ENCODE measurements at regions not wholly inside any gene's neighbourhood (a gene's known extent, or its start where the extent isn't known, plus 50 kb on each side); places are given as distances from the start of the nearest gene placed in this dataset.

DNA sequence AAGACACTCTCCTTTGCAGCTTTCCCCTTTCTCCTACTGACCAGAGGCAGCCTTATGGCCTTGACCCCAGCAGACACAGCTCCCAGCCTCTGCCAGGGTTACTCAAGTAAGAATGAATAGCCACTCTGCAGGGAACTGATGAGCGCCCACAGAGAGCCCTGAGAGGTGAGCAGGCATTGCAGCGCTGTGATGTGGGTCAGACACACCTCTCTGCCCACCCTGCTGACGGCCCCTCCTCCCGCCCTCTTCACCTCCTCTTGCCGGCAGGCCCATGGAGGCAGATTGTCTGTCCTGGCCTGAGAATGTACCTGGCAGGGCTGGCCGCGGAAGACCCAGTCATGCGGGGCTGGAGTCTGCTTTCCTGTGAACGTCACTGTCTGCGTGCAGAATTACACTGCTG is 512.6 kb upstream of the PPP2R3A start:
- TF ChIP-seq, protein P1, sequence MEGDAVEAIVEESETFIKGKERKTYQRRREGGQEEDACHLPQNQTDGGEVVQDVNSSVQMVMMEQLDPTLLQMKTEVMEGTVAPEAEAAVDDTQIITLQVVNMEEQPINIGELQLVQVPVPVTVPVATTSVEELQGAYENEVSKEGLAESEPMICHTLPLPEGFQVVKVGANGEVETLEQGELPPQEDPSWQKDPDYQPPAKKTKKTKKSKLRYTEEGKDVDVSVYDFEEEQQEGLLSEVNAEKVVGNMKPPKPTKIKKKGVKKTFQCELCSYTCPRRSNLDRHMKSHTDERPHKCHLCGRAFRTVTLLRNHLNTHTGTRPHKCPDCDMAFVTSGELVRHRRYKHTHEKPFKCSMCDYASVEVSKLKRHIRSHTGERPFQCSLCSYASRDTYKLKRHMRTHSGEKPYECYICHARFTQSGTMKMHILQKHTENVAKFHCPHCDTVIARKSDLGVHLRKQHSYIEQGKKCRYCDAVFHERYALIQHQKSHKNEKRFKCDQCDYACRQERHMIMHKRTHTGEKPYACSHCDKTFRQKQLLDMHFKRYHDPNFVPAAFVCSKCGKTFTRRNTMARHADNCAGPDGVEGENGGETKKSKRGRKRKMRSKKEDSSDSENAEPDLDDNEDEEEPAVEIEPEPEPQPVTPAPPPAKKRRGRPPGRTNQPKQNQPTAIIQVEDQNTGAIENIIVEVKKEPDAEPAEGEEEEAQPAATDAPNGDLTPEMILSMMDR (IDR thresholded peaks at IDR 0.05): no peak
- no peak for TF ChIP-seq POLR2A (IDR thresholded peaks at IDR 0.05)
- TF ChIP-seq EP300 (IDR thresholded peaks at IDR 0.05): no peak

Measured in sigmoid colon (tissue), 4 donors.